HG02610 (cell line): ENCODE measurements at regions not wholly inside any gene's neighbourhood (a gene's known extent, or its start where the extent isn't known, plus 50 kb on each side); places are given as distances from the start of the nearest gene placed in this dataset.

Source experiments
- ATAC-seq: cut with Tn5 transposase; IDR thresholded peaks from one replicate; pipeline ENCODE4 v1.9.1; 2021; ENCODE audit warnings: mild to moderate bottlenecking, moderate library complexity; ENCODE audit not compliant: unreplicated experiment

DNA sequence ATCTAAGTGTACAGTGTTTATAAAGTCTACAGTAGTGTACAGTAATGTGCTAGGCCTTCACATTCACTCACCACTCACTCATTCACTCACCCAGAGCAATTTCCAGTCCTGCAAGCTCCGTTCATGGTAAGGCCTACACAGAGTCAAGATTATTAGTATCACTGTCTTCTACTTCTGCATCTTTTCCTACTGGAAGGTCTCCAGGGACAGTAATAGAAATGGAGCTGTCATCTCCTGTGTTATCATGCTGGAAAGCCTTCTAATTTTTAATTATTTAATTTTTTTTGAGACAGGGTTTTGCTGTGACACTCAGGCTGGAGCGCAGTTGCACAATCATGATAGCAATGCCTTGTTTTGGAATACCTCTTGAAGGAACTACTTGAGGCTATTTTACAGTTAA is 207.0 kb downstream of the HTR7 start:
- no peak for ATAC-seq

GRCh38 chr10:90652519-90652918 is 205.3 kb downstream of the HTR7 start:
- no peak for ATAC-seq

- no peak for ATAC-seq
Observed at GRCh38 chr10:90658791-90659190, 199.0 kb downstream of the HTR7 start.

- ATAC-seq = no peak
Observed at GRCh38 chr10:90665905-90666662, 191.8 kb downstream of the HTR7 start.

DNA sequence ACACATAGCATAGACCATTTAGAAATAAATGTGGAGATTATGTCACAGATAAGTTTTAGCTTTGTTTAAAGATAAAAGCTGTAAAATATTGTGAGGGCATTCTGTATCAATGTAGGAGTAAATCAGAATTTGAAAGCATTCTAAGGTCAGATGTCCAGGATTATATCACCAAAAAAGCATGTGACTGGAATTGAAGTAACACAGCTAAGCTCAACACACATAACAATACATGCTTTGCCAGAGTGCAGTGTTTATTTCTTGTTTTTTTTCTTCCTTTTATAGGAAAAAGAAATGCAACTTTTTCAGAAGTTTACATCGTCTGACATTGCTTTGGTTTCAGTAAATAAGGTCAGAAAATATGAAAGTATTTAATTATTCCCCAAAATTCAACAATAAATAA is 183.4 kb downstream of the HTR7 start:
- no peak for ATAC-seq

DNA sequence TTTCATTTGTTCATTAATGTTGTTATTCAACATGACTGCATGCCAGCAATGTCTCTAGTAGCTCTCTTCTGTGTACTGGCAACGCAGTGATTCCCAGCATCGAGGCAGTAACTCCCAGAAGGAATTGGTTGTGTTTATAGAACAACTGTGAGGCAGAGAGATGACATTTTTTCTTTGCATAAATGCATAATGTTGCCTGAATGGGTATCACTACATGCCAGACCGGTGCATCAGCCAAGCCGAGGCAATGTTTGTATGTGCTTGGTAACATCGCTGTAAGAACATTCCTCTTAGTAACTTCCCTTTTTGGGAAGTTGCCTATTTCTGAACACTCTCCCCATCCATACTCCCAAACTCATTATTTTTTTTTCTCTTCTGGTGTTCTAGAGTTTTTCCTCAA is 182.9 kb downstream of the HTR7 start:
- ATAC-seq = no peak

DNA sequence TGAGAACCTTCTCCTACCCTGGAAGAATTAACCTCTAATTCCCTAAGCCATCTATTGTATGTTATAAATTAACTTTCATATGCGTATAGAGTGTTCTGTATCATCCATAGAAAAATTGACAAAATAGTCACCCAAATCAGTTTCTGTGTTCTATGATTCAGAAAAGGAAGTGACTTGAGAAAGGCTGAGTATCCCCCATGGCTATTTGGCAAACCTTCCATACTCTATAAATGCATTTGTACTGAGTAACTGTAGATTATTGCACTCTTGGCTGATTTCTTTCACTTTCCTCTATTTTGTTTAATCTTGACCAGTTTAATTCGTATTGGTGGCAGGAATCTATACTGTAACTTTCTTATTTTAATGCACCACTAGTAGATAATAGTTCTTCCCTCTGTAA is 182.2 kb downstream of the HTR7 start:
- ATAC-seq = no peak
